Astrocyte (in vitro differentiated cells and primary cell): ENCODE measurements at regions not wholly inside any gene's neighbourhood (a gene's known extent, or its start where the extent isn't known, plus 50 kb on each side); places are given as distances from the start of the nearest gene placed in this dataset.

Source experiments
- CTCF ChIP-seq: IDR thresholded peaks from 2 replicates; pipeline ENCODE4 v1.5.1; 2011; ENCODE audit warnings: low read depth, mild to moderate bottlenecking, inconsistent platforms, low read length, moderate library complexity; ENCODE audit not compliant: insufficient read depth
- EZH2 ChIP-seq: IDR thresholded peaks from 2 replicates; pipeline ENCODE4 v1.6.1; 2012; ENCODE audit warnings: mild to moderate bottlenecking, low read length, inconsistent platforms; ENCODE audit not compliant: insufficient read depth

GRCh38 chr3:14277557-14277956 lies 98.9 kb downstream of the LSM3 start:
- no peak for TF ChIP-seq CTCF
- TF ChIP-seq EZH2, result no peak
